Suprapubic skin (tissue), 4 donors: ENCODE measurements at regions not wholly inside any gene's neighbourhood (a gene's known extent, or its start where the extent isn't known, plus 50 kb on each side); places are given as distances from the start of the nearest gene placed in this dataset.
"Not testable (repeated sequence)": the region's sequence is repeated elsewhere in the genome, so short reads cannot be mapped to it uniquely, and the experiment has no call there.

Experiments used
- DNase-seq, 2 donors: peaks; one replicate each; pipeline ENCODE4 v3.0.0-alpha.2; 2019; ENCODE audit warnings: low spot score in 2 of 2
- H3K27ac ChIP-seq: fragments of 200-600 bp; sonication (generic); one replicate; pipeline ENCODE4 v1.5.1; 2019
- H3K27me3 ChIP-seq: fragments of 200-600 bp; sonication (generic); one replicate; pipeline ENCODE4 v1.5.1; 2019
- H3K36me3 ChIP-seq: fragments of 200-600 bp; sonication (generic); one replicate; pipeline ENCODE4 v1.5.1; 2019
- H3K4me1 ChIP-seq: fragments of 200-600 bp; sonication (generic); one replicate; pipeline ENCODE4 v1.5.1; 2019
- H3K4me3 ChIP-seq: fragments of 200-600 bp; sonication (generic); one replicate; pipeline ENCODE4 v1.5.1; 2019; ENCODE audit warnings: mild to moderate bottlenecking
- H3K9me3 ChIP-seq: fragments of 200-600 bp; sonication (generic); one replicate; pipeline ENCODE4 v1.5.1; 2019
- EP300 ChIP-seq: sonication (generic); formaldehyde crosslinking; IDR thresholded peaks from one replicate; pipeline ENCODE4 v1.6.1; 2017; ENCODE audit warnings: antibody characterized with exemption
- POLR2A ChIP-seq, 2 donors: fragments of 450-650 bp; IDR thresholded peaks; one replicate each; pipeline ENCODE4 v1.6.1; 2017; ENCODE audit warnings: antibody characterized with exemption in 2 of 2, mild to moderate bottlenecking in 2 of 2, moderate library complexity in 2 of 2
- POLR2AphosphoS5 ChIP-seq, 3 donors: sonication (generic); formaldehyde crosslinking; IDR thresholded peaks; one replicate each; pipeline ENCODE4 v1.6.1; 2017; ENCODE audit warnings: antibody characterized with exemption in 3 of 3
- WGBS: methylation state at CpG from one replicate; pipeline ENCODE4 v1.1.5; 2018; 5-methylcytosine and 5-hydroxymethylcytosine counted together
- TF ChIP-seq, protein P1 (sequence below), 2 donors: fragments of 200-600 bp in 1 of 2; fragments of 450-650 bp in 1 of 2; sonication (generic) in 1 of 2; IDR thresholded peaks; one replicate each; pipeline ENCODE4 v1.5.1; 2016 to 2019; ENCODE audit warnings: antibody characterized with exemption in 2 of 2, mild to moderate bottlenecking in 1 of 2, moderate library complexity in 1 of 2

DNA sequence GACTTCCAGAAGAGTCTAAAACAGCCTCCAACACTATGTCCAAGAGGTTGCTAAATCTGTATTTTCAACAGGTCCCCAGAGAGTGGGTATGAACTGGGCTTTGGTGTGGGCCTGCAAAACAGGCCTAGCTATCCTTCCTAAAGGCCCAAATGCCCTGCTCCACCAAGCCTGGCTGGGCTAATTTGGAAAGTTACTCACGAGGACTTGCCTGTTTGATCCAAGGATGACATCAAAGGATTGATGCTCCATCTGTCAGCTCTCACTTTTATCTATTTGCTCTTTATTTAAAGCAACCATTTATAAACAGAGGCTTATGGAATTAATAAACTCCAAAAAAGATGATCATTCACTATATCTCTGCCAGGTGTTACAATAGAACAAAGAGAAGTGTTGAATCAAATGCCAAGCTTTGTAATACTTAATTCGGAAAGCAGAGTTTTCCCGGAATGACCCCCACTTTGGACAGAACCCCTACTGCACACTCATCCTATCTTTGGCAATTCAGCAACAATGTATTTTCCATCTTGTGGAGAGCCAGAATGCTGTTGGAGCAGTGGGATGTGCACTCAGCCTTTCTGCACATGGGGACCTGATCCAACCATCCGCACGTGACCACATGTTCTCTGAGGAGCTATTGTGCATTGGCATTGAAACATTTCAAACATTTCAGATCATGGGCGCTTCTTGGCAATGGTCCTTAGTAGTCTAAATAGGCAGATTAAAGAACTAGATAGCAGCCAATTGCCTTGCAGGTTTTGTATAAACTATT is 163.3 kb upstream of the THBS1 start:
- TF ChIP-seq, protein P1, sequence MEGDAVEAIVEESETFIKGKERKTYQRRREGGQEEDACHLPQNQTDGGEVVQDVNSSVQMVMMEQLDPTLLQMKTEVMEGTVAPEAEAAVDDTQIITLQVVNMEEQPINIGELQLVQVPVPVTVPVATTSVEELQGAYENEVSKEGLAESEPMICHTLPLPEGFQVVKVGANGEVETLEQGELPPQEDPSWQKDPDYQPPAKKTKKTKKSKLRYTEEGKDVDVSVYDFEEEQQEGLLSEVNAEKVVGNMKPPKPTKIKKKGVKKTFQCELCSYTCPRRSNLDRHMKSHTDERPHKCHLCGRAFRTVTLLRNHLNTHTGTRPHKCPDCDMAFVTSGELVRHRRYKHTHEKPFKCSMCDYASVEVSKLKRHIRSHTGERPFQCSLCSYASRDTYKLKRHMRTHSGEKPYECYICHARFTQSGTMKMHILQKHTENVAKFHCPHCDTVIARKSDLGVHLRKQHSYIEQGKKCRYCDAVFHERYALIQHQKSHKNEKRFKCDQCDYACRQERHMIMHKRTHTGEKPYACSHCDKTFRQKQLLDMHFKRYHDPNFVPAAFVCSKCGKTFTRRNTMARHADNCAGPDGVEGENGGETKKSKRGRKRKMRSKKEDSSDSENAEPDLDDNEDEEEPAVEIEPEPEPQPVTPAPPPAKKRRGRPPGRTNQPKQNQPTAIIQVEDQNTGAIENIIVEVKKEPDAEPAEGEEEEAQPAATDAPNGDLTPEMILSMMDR (IDR thresholded peaks at IDR 0.05) = no peak
- TF ChIP-seq POLR2A (IDR thresholded peaks at IDR 0.05) (no peak), POLR2AphosphoS5 (IDR thresholded peaks at IDR 0.05) (no peak), EP300 (no peak)
- no peak for DNase-seq
- Histone ChIP-seq H3K36me3 (no peaks in the 10 kb centered on the region), H3K4me3 (no peak overlapping the region), H3K9me3 (no peaks in the 10 kb centered on the region), H3K4me1 (peaks cover 5% of the 10 kb centered on the region), H3K27ac (peak overlapping the region; percentile 38), H3K27me3 (no peaks in the 10 kb centered on the region)
- 25% methylated on average over 6 of the region's 6 CpGs for WGBS

DNA sequence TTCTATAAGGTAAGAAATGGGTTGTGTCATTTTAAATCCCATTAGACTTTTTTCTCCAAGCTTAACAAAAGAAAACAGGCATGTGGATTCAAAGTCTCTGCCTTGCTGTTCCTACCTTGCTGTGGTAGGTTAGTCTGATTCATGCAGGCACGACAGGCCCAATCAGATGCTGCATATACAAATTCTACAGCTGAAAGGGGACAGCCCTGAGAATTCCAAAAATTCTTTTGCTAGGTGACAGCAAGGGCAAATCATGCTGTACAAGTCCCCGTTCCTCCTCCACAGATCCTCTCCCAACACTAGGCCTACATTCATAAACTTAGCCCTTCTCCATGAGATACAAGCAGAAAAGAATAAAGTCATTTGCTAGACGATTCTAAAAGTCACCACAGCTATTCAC is 161.2 kb upstream of the THBS1 start:
- Histone ChIP-seq H3K9me3 (no peaks in the 10 kb centered on the region), H3K27me3 (no peaks in the 10 kb centered on the region), H3K36me3 (no peaks in the 10 kb centered on the region), H3K27ac (no peak overlapping the region), H3K4me3 (no peak overlapping the region), H3K4me1 (peaks cover 5% of the 10 kb centered on the region)
- TF ChIP-seq EP300 (no peak), POLR2A (IDR thresholded peaks at IDR 0.05) (no peak), POLR2AphosphoS5 (IDR thresholded peaks at IDR 0.05) (no peak)
- TF ChIP-seq, protein P1 (IDR thresholded peaks at IDR 0.05) = no peak
- WGBS = 74% methylated on average over 3 of the region's 3 CpGs
- no peak for DNase-seq

DNA sequence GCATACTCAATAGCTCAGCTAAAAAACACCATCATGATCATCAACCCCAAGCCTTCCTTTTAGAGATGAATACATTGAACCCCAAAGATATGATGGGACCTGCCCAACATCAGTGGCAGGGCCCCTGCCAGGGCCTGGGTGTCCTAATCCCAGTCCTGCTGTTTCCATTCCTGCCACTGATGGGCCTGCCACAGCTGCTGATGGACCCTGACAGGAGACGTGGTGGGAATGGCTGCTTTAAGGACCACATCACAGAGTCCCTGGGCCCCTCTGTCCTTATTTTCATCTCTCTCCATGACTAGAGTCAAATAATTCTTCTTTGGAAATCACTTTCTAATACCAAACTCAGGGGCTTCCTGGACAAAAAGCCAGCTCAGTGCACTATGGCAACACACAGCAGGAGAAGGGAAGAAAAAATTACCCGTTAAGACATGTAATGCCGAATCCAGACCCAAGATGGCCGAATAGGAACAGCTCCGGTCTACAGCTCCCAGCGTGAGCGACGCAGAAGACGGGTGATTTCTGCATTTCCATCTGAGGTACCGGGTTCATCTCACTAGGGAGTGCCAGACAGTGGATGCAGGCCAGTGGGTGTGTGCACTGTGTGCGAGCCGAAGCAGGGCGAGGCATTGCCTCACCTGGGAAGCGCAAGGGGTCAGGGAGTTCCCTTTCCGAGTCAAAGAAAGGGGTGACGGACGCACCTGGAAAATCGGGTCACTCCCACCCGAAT is 160.6 kb upstream of the THBS1 start:
- H3K4me1 ChIP-seq, H3K27ac ChIP-seq, H3K27me3 ChIP-seq, H3K36me3 ChIP-seq, H3K9me3 ChIP-seq, H3K4me3 ChIP-seq, DNase-seq: not testable (repeated sequence)
- WGBS = 88% methylated on average over 17 of the region's 19 CpGs

DNA sequence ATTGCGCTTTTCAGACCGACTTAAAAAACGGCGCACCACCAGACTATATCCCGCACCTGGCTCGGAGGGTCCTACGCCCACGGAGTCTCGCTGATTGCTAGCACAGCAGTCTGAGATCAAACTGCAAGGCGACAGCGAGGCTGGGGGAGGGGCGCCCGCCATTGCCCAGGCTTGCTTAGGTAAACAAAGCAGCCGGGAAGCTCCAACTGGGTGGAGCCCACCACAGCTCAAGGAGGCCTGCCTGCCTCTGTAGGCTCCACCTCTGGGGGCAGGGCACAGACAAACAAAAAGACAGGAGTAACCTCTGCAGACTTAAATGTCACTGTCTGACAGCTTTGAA is 160.1 kb upstream of the THBS1 start:
- H3K4me1 ChIP-seq, H3K36me3 ChIP-seq, H3K9me3 ChIP-seq, DNase-seq, H3K4me3 ChIP-seq, H3K27ac ChIP-seq, H3K27me3 ChIP-seq: not testable (repeated sequence)
- 97% methylated on average over 10 of the region's 14 CpGs for WGBS

DNA sequence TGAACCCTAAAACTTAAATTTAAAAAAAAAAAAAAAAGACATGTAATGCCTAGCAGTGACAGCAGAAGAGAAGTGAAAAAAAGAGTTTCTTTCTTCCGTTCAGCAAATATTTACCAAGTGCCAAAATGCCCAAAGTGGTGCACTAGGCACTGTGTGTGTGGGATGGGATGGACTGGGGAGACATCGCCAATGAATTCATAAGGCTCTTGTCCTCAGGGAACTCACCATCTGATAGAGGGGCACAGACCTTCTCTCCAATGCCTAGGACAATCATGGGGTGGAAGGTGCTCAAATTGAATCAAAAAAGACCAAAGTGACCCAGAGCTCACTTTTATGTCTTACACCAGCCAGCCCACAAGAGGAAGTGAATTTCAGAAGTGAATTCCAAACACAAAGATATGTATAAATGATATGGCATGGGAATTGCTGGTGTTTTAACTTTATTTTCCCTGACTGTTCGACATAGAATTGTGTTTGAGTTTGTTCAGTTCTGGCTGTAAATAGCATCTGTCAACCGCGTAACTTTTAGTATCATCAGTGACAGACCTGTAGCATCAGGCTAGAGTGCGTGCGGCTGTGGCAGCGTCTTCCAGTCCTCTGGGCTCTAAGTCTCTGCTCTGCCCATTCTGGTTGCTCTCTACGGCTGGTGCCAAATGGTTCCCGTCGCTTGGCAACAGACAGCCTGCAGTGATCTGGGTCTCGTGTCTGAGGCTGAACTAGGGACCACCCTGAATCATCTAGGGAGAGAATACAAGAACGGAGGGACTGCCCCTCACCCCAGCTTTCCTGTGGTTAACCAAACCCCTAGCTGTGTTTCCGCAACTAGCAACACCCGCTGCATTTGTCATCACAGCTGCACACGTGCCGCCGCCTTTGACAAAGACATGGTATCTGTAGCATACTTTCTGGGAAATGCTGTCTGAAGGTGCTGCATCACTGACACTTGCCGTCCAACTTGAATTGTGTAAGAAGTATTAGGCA is 154.0 kb upstream of the THBS1 start:
- 65% methylated on average over 19 of the region's 19 CpGs for whole genome bisulfite sequencing
- Histone ChIP-seq H3K36me3 (no peaks in the 10 kb centered on the region), H3K27me3 (no peaks in the 10 kb centered on the region), H3K4me3 (no peak overlapping the region), H3K4me1 (peaks cover 8% of the 10 kb centered on the region), H3K27ac (no peak overlapping the region), H3K9me3 (no peaks in the 10 kb centered on the region)
- no peak for TF ChIP-seq POLR2AphosphoS5 (IDR thresholded peaks at IDR 0.05)
- TF ChIP-seq EP300 = no peak
- TF ChIP-seq, protein P1 (IDR thresholded peaks at IDR 0.05) = no peak
- no peak for TF ChIP-seq POLR2A (IDR thresholded peaks at IDR 0.05)
- peak in 1 of 2 donors; percentile 73 for DNase-seq

DNA sequence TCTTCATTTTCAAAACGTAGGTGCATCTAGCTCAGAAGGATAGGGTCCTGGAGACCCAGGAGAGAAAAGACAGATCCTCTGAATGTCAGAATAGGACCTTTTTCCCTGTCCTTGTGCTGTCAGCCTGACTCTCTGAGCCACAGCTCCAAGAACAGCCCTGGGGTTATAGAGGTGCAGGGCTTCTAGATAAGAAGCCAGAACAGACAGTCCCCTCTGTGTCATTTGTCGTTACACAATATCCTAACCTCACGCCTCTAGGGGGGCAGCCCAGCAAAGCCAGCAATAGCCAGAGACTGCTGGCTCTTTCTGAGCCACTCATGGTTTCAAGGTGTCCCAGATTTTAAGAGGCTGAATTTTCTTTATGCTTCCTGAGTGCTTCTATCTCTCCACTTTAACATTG is 153.2 kb upstream of the THBS1 start:
- no peaks in the 10 kb centered on the region for H3K9me3 ChIP-seq
- H3K4me1 ChIP-seq = peaks cover 9% of the 10 kb centered on the region
- no peak overlapping the region for H3K4me3 ChIP-seq
- TF ChIP-seq POLR2A (IDR thresholded peaks at IDR 0.05) = no peak
- TF ChIP-seq POLR2AphosphoS5 (IDR thresholded peaks at IDR 0.05) = no peak
- DNase-seq = no peak
- no peaks in the 10 kb centered on the region for H3K27me3 ChIP-seq
- no peak overlapping the region for H3K27ac ChIP-seq
- no peaks in the 10 kb centered on the region for H3K36me3 ChIP-seq
- WGBS = 51% methylated on average over 3 of the region's 3 CpGs
